PFSK-1 (cell line): ENCODE measurements at regions not wholly inside any gene's neighbourhood (a gene's known extent, or its start where the extent isn't known, plus 50 kb on each side); places are given as distances from the start of the nearest gene placed in this dataset.

Source experiments
- FOXP2 ChIP-seq: optimal IDR thresholded peaks from 2 replicates; pipeline ENCODE3; 2011; ENCODE audit warnings: borderline replicate concordance, control low read depth, inconsistent platforms; ENCODE audit not compliant: insufficient read depth; ENCODE audit errors: extremely low read length, extremely low read depth
- POLR2AphosphoS5 ChIP-seq: IDR thresholded peaks from 2 replicates; pipeline ENCODE4 v1.6.1; 2012; ENCODE audit warnings: low read depth, mild to moderate bottlenecking, control low read depth, low read length, moderate library complexity
- REST ChIP-seq, 2 experiments: IDR thresholded peaks; 2 replicates each; pipeline versions ENCODE4 v1.6.1 to v1.8.0; 2011 to 2012; ENCODE audit warnings: low read depth in 2 of 2, low read length in 2 of 2, control low read depth in 1 of 2, inconsistent platforms in 1 of 2, mild to moderate bottlenecking in 1 of 2, moderate library complexity in 1 of 2; ENCODE audit not compliant: insufficient read depth in 1 of 2
- SIN3A ChIP-seq: IDR thresholded peaks from 2 replicates; pipeline ENCODE4 v1.6.1; 2012; ENCODE audit warnings: mild to moderate bottlenecking, low read length, moderate library complexity, borderline replicate concordance; ENCODE audit not compliant: insufficient read depth
- TAF1 ChIP-seq: IDR thresholded peaks from 2 replicates; pipeline ENCODE4 v1.6.1; 2012; ENCODE audit warnings: low read length, control low read depth, borderline replicate concordance; ENCODE audit not compliant: insufficient read depth

GRCh38 chr1:163528710-163529348 is 207.1 kb downstream of the NUF2 start:
- TF ChIP-seq FOXP2: no peak
- TF ChIP-seq TAF1: no peak
- TF ChIP-seq POLR2AphosphoS5: no peak
- TF ChIP-seq REST (IDR thresholded peaks at IDR 0.05; ENCODE audit: insufficient read depth in 1 of 2, low read depth in 2 of 2, low read length in 2 of 2): no peak
- no peak for TF ChIP-seq SIN3A

- TF ChIP-seq REST (IDR thresholded peaks at IDR 0.05; ENCODE audit: insufficient read depth in 1 of 2, low read depth in 2 of 2, low read length in 2 of 2): no peak
- TF ChIP-seq SIN3A: no peak
- TF ChIP-seq POLR2AphosphoS5: no peak
- TF ChIP-seq TAF1: no peak
- no peak for TF ChIP-seq FOXP2
Observed at GRCh38 chr1:163531345-163531744, 209.6 kb downstream of the NUF2 start.

- TF ChIP-seq TAF1: no peak
- no peak for TF ChIP-seq POLR2AphosphoS5
Observed at GRCh38 chr1:163535401-163535800, 213.6 kb downstream of the NUF2 start.

- TF ChIP-seq REST (IDR thresholded peaks at IDR 0.05; ENCODE audit: insufficient read depth in 1 of 2, low read depth in 2 of 2, low read length in 2 of 2) (no peak), TAF1 (no peak), POLR2AphosphoS5 (no peak), SIN3A (no peak), FOXP2 (no peak)
Observed at GRCh38 chr1:163535807-163536206, 214.1 kb downstream of the NUF2 start.

GRCh38 chr1:163537809-163538208 is 216.1 kb downstream of the NUF2 start:
- TF ChIP-seq POLR2AphosphoS5 (no peak), FOXP2 (no peak)

GRCh38 chr1:163538667-163539066 is 216.9 kb downstream of the NUF2 start:
- TF ChIP-seq SIN3A (no peak), POLR2AphosphoS5 (no peak), FOXP2 (no peak), REST (IDR thresholded peaks at IDR 0.05; ENCODE audit: insufficient read depth in 1 of 2, low read depth in 2 of 2, low read length in 2 of 2) (no peak), TAF1 (no peak)
